Caco-2 (cell line): ENCODE measurements at regions not wholly inside any gene's neighbourhood (a gene's known extent, or its start where the extent isn't known, plus 50 kb on each side); places are given as distances from the start of the nearest gene placed in this dataset.

ENCODE experiments used
- BruUV-seq: library from RNA; stranded (reverse); fragments of 400-500 nt; replicated peaks from 2 replicates; lab custom pipeline; 2021; lab: Mats Ljungman, UMichigan
- CTCF ChIA-PET: fragments of 300-600 bp; sonication (Branson Sonifier 250); formaldehyde crosslinking; loops from one replicate; lab custom pipeline; 2022; ENCODE audit warnings: antibody characterized with exemption; lab: Charles Lee
- POLR2A ChIA-PET: fragments of 300-600 bp; sonication (Branson Sonifier 250); formaldehyde crosslinking; loops from one replicate; lab custom pipeline; 2022; ENCODE audit warnings: antibody characterized with exemption; lab: Charles Lee
- DNase-seq, 2 experiments: peaks; one replicate each; pipeline versions ENCODE4 v3.0.0 to v3.0.0-alpha.2; 2020 to 2022
- H3K27me3 ChIP-seq: replicated peaks from 2 replicates; pipeline ENCODE4 v1.6.0; 2011; ENCODE audit warnings: low read length; ENCODE audit not compliant: control insufficient read depth, insufficient read depth
- H3K36me3 ChIP-seq: 2 replicates; pipeline ENCODE4 v1.5.1; 2011; ENCODE audit warnings: low read length; ENCODE audit not compliant: control insufficient read depth, insufficient read depth
- H3K4me1 ChIP-seq: fragments of 250-450 bp; sonication (Bioruptor Pico); 2 replicates; pipeline ENCODE4 v1.5.1; 2020; ENCODE audit warnings: mild to moderate bottlenecking
- H3K4me3 ChIP-seq: 2 replicates; pipeline ENCODE4 v1.5.1; 2011; ENCODE audit warnings: low read depth, mild to moderate bottlenecking, control low read depth, low read length
- H3K9me3 ChIP-seq: fragments of 250-450 bp; sonication (Bioruptor Pico); 2 replicates; pipeline ENCODE4 v1.5.1; 2020; ENCODE audit warnings: mild to moderate bottlenecking, moderate library complexity
- H3K27ac Mint-ChIP-seq: one replicate; pipeline ENCODE4 v1.8.0; 2022; ENCODE audit warnings: mixed read lengths; ENCODE audit not compliant: unreplicated experiment
- H3K27me3 Mint-ChIP-seq: one replicate; pipeline ENCODE4 v1.8.0; 2022; ENCODE audit warnings: mixed read lengths; ENCODE audit not compliant: insufficient read depth, unreplicated experiment
- H3K36me3 Mint-ChIP-seq: one replicate; pipeline ENCODE4 v1.8.0; 2022; ENCODE audit warnings: mild to moderate bottlenecking, mixed read lengths; ENCODE audit not compliant: insufficient read depth, unreplicated experiment
- H3K4me1 Mint-ChIP-seq: one replicate; pipeline ENCODE4 v1.8.0; 2022; ENCODE audit warnings: low read depth, mixed read lengths; ENCODE audit not compliant: unreplicated experiment
- H3K4me3 Mint-ChIP-seq: one replicate; pipeline ENCODE4 v1.8.0; 2022; ENCODE audit warnings: mild to moderate bottlenecking, moderate library complexity, mixed read lengths; ENCODE audit not compliant: unreplicated experiment
- H3K9me3 Mint-ChIP-seq: one replicate; pipeline ENCODE4 v1.8.0; 2022; ENCODE audit warnings: mixed read lengths; ENCODE audit not compliant: unreplicated experiment
- intact Hi-C: fragments of 100-400 bp; cut with micrococcal nuclease; formaldehyde crosslinking; loops from one replicate; pipeline ENCODE4 v1.10.0; 2022; ENCODE audit not compliant: unreplicated experiment
- TF ChIP-seq, protein P1 (sequence below), 2 experiments: fragments of 200-600 bp in 1 of 2; IDR thresholded peaks; 1 replicate in 1 of 2; 2 replicates in 1 of 2; pipeline versions ENCODE4 v1.5.1 to v1.8.0; 2011 to 2022; ENCODE audit warnings: antibody characterized with exemption in 1 of 2, control low read depth in 1 of 2, inconsistent platforms in 1 of 2, low read depth in 1 of 2, low read length in 1 of 2, mild to moderate bottlenecking in 1 of 2, moderate library complexity in 1 of 2; ENCODE audit not compliant: insufficient read depth in 1 of 2, severe bottlenecking in 1 of 2, unreplicated experiment in 1 of 2

- intact Hi-C loops = no loop called here
- Mint-ChIP-seq H3K4me1 (no peaks in the 10 kb centered on the region), H3K27me3 (no peaks in the 10 kb centered on the region), H3K4me3 (no peak overlapping the region), H3K27ac (no peak overlapping the region), H3K9me3 (no peaks in the 10 kb centered on the region), H3K36me3 (no peaks in the 10 kb centered on the region)
- Histone ChIP-seq H3K4me1 (no peaks in the 10 kb centered on the region), H3K4me3 (no peak overlapping the region), H3K27me3 (no peaks in the 10 kb centered on the region), H3K9me3 (no peaks in the 10 kb centered on the region), H3K36me3 (no peaks in the 10 kb centered on the region)
- no peak for DNase-seq
- POLR2A ChIA-PET = no interaction called here
- no TSS peak for BruUV-seq
- TF ChIP-seq, protein P1, sequence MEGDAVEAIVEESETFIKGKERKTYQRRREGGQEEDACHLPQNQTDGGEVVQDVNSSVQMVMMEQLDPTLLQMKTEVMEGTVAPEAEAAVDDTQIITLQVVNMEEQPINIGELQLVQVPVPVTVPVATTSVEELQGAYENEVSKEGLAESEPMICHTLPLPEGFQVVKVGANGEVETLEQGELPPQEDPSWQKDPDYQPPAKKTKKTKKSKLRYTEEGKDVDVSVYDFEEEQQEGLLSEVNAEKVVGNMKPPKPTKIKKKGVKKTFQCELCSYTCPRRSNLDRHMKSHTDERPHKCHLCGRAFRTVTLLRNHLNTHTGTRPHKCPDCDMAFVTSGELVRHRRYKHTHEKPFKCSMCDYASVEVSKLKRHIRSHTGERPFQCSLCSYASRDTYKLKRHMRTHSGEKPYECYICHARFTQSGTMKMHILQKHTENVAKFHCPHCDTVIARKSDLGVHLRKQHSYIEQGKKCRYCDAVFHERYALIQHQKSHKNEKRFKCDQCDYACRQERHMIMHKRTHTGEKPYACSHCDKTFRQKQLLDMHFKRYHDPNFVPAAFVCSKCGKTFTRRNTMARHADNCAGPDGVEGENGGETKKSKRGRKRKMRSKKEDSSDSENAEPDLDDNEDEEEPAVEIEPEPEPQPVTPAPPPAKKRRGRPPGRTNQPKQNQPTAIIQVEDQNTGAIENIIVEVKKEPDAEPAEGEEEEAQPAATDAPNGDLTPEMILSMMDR (IDR thresholded peaks at IDR 0.05; ENCODE audit: insufficient read depth in 1 of 2, low read depth in 1 of 2, low read length in 1 of 2, severe bottlenecking in 1 of 2, unreplicated experiment in 1 of 2) = no peak
- CTCF ChIA-PET = no interaction called here
Measured at GRCh38 chr9:79104216-79104615, 467.5 kb upstream of the TLE4 start.

GRCh38 chr9:79104951-79105350 is 466.8 kb upstream of the TLE4 start:
- H3K4me1 Mint-ChIP-seq = no peaks in the 10 kb centered on the region
- BruUV-seq = no TSS peak
- H3K27me3 Mint-ChIP-seq = no peaks in the 10 kb centered on the region
- no peak overlapping the region for H3K4me3 Mint-ChIP-seq
- Histone ChIP-seq H3K27me3 (no peaks in the 10 kb centered on the region), H3K4me1 (no peaks in the 10 kb centered on the region), H3K36me3 (no peaks in the 10 kb centered on the region), H3K9me3 (no peaks in the 10 kb centered on the region), H3K4me3 (no peak overlapping the region)
- TF ChIP-seq, protein P1 (IDR thresholded peaks at IDR 0.05; ENCODE audit: insufficient read depth in 1 of 2, low read depth in 1 of 2, low read length in 1 of 2, severe bottlenecking in 1 of 2, unreplicated experiment in 1 of 2) = no peak
- H3K27ac Mint-ChIP-seq = no peak overlapping the region
- intact Hi-C loops = no loop called here
- no peaks in the 10 kb centered on the region for H3K9me3 Mint-ChIP-seq
- H3K36me3 Mint-ChIP-seq = no peaks in the 10 kb centered on the region
- no peak for DNase-seq
- ChIA-PET CTCF (no interaction called here), POLR2A (no interaction called here)

- H3K4me1 Mint-ChIP-seq = no peaks in the 10 kb centered on the region
- H3K4me3 ChIP-seq = no peak overlapping the region
- no peaks in the 10 kb centered on the region for H3K9me3 Mint-ChIP-seq
- no peaks in the 10 kb centered on the region for H3K27me3 Mint-ChIP-seq
- POLR2A ChIA-PET = no interaction called here
- H3K4me1 ChIP-seq = no peaks in the 10 kb centered on the region
- intact Hi-C loops = no loop called here
- no peaks in the 10 kb centered on the region for H3K36me3 ChIP-seq
- no TSS peak for BruUV-seq
- DNase-seq = no peak
- no peak overlapping the region for H3K27ac Mint-ChIP-seq
- H3K4me3 Mint-ChIP-seq = no peak overlapping the region
- H3K9me3 ChIP-seq = no peaks in the 10 kb centered on the region
- TF ChIP-seq, protein P1 (IDR thresholded peaks at IDR 0.05; ENCODE audit: insufficient read depth in 1 of 2, low read depth in 1 of 2, low read length in 1 of 2, severe bottlenecking in 1 of 2, unreplicated experiment in 1 of 2) = no peak
- CTCF ChIA-PET = no interaction called here
- no peaks in the 10 kb centered on the region for H3K27me3 ChIP-seq
- H3K36me3 Mint-ChIP-seq = no peaks in the 10 kb centered on the region
Measured at GRCh38 chr9:79107911-79108676, 463.7 kb upstream of the TLE4 start.
